HEK293T (cell line): ENCODE measurements at regions not wholly inside any gene's neighbourhood (a gene's known extent, or its start where the extent isn't known, plus 50 kb on each side); places are given as distances from the start of the nearest gene placed in this dataset.

Experiments
- FOXK2 ChIP-seq: fragments of 450-650 bp; IDR thresholded peaks from 2 replicates; pipeline ENCODE4 v1.6.1; 2016; ENCODE audit warnings: mild to moderate bottlenecking
- NFRKB ChIP-seq: fragments of 450-650 bp; IDR thresholded peaks from 2 replicates; pipeline ENCODE4 v1.6.1; 2016; ENCODE audit warnings: mild to moderate bottlenecking, moderate library complexity

GRCh38 chr9:88034964-88035363 is 60.6 kb upstream of the CDK20 start:
- TF ChIP-seq NFRKB: no peak
- TF ChIP-seq FOXK2: no peak
